GM19099 (cell line): ENCODE measurements at regions not wholly inside any gene's neighbourhood (a gene's known extent, or its start where the extent isn't known, plus 50 kb on each side); places are given as distances from the start of the nearest gene placed in this dataset.

Experiments used
- POLR2A ChIP-seq: IDR thresholded peaks from 3 replicates; pipeline ENCODE4 v1.6.1; 2011; ENCODE audit warnings: low read depth; ENCODE audit not compliant: insufficient read length; ENCODE audit errors: extremely low read depth

GRCh38 chr6:145475794-145476396 lies 259.4 kb downstream of the EPM2A start:
- no peak for TF ChIP-seq POLR2A

- no peak for TF ChIP-seq POLR2A
Observed at GRCh38 chr6:145480024-145480423, 255.3 kb downstream of the EPM2A start.

- no peak for TF ChIP-seq POLR2A
Observed at GRCh38 chr6:145483191-145483996, 251.9 kb downstream of the EPM2A start.

GRCh38 chr6:145485288-145485687 lies 250.0 kb downstream of the EPM2A start:
- TF ChIP-seq POLR2A, result no peak

GRCh38 chr6:145486306-145486705 lies 249.0 kb downstream of the EPM2A start:
- no peak for TF ChIP-seq POLR2A

GRCh38 chr6:145489583-145489982 lies 245.7 kb downstream of the EPM2A start:
- TF ChIP-seq POLR2A, result no peak

GRCh38 chr6:145490068-145490467 lies 245.3 kb downstream of the EPM2A start:
- TF ChIP-seq POLR2A, result no peak

GRCh38 chr6:145491126-145491525 lies 244.2 kb downstream of the EPM2A start:
- TF ChIP-seq POLR2A, result no peak

GRCh38 chr6:145497006-145497405 lies 238.3 kb downstream of the EPM2A start:
- TF ChIP-seq POLR2A, result no peak

GRCh38 chr6:145498425-145498824 lies 236.9 kb downstream of the EPM2A start:
- TF ChIP-seq POLR2A, result no peak

- no peak for TF ChIP-seq POLR2A
Observed at GRCh38 chr6:145502416-145502815, 232.9 kb downstream of the EPM2A start.

GRCh38 chr6:145506136-145506535 lies 229.2 kb downstream of the EPM2A start:
- TF ChIP-seq POLR2A, result no peak

- no peak for TF ChIP-seq POLR2A
Observed at GRCh38 chr6:145506565-145506964, 228.8 kb downstream of the EPM2A start.

GRCh38 chr6:145507239-145507638 lies 228.1 kb downstream of the EPM2A start:
- TF ChIP-seq POLR2A, result no peak

- no peak for TF ChIP-seq POLR2A
Observed at GRCh38 chr6:145508107-145508506, 227.2 kb downstream of the EPM2A start.

GRCh38 chr6:145517492-145517891 lies 217.8 kb downstream of the EPM2A start:
- TF ChIP-seq POLR2A, result no peak
